ENCODE measurements at regions not wholly inside any gene's neighbourhood (a gene's known extent, or its start where the extent isn't known, plus 50 kb on each side); places are given as distances from the start of the nearest gene placed in this dataset.

DNA sequence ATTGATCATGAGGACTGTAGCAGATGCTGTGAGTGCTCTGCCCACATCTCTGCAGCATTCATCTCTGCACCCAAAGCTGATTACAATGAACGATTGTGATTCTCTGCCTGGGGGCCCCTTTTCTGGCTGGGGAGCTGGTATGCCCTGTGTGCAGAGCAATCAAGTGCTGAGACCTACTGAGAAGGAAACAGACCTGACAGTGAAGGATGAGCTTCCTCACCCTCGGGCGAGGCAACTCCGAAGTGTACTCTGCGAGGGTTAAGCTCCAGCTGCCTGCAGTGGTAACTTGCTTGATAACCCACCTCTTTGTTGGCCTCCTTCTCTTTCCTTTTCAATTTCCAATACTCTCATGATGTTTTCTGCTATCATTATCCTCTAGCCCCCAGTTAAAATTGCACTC is 56.0 kb upstream of the ADRA1D start:
- Histone ChIP-seq H3K9me3 (no peaks in the 10 kb centered on the region), H3K4me2 (no peak overlapping the region), H3K79me2 (ENCODE audit: insufficient read depth) (no peaks in the 10 kb centered on the region), H3K4me3 (ENCODE audit: low read depth in 2 of 2, low read length in 1 of 2) (no peak overlapping the region), H3K4me1 (ENCODE audit: control insufficient read depth in 1 of 2, insufficient read depth in 2 of 2, low read depth in 1 of 2, low read length in 1 of 2) (peaks cover 0 to 1% of the 10 kb centered on the region in 2 experiments; a peak in 1 of 4 replicates), H3K9ac (no peak overlapping the region), H3K27ac (ENCODE audit: low read depth in 2 of 2, low read length in 1 of 2) (no peak overlapping the region), H3K27me3 (ENCODE audit: insufficient read depth) (no peaks in the 10 kb centered on the region), H3K36me3 (replicated peaks in 1 of 2; ENCODE audit: control insufficient read depth in 1 of 2, insufficient read depth in 2 of 2, low read length in 1 of 2) (no peaks in the 10 kb centered on the region), H3F3A (replicated peaks; ENCODE audit: insufficient read depth) (peaks cover 5% of the 10 kb centered on the region), H4K20me1 (ENCODE audit: insufficient read depth) (no peaks in the 10 kb centered on the region), H2AFZ (ENCODE audit: low read depth) (no peak overlapping the region), H3K9me2 (no peaks in the 10 kb centered on the region)
- 16% methylated on average over 3 of the region's 5 CpGs for WGBS (ENCODE audit: low lambda C conversion rate)
- CTCF ChIA-PET = no interaction called here
- no peak for DNase-seq
- TF ChIP-seq RXRA (IDR thresholded peaks at IDR 0.05; ENCODE audit: borderline replicate concordance, low read depth) = no peak
- TF ChIP-seq, protein P1, sequence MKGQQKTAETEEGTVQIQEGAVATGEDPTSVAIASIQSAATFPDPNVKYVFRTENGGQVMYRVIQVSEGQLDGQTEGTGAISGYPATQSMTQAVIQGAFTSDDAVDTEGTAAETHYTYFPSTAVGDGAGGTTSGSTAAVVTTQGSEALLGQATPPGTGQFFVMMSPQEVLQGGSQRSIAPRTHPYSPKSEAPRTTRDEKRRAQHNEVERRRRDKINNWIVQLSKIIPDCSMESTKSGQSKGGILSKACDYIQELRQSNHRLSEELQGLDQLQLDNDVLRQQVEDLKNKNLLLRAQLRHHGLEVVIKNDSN (IDR thresholded peaks at IDR 0.05; ENCODE audit: borderline replicate concordance, low read depth) = no peak
- TF ChIP-seq, protein P2, sequence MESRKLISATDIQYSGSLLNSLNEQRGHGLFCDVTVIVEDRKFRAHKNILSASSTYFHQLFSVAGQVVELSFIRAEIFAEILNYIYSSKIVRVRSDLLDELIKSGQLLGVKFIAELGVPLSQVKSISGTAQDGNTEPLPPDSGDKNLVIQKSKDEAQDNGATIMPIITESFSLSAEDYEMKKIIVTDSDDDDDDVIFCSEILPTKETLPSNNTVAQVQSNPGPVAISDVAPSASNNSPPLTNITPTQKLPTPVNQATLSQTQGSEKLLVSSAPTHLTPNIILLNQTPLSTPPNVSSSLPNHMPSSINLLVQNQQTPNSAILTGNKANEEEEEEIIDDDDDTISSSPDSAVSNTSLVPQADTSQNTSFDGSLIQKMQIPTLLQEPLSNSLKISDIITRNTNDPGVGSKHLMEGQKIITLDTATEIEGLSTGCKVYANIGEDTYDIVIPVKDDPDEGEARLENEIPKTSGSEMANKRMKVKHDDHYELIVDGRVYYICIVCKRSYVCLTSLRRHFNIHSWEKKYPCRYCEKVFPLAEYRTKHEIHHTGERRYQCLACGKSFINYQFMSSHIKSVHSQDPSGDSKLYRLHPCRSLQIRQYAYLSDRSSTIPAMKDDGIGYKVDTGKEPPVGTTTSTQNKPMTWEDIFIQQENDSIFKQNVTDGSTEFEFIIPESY (IDR thresholded peaks at IDR 0.05; ENCODE audit: borderline replicate concordance, low read depth) = no peak
- TF ChIP-seq RCOR1 (IDR thresholded peaks at IDR 0.05; ENCODE audit: low read length) = no peak
- TF ChIP-seq EZH2phosphoT487 (IDR thresholded peaks at IDR 0.05; ENCODE audit: borderline replicate concordance, low read depth) = no peak
- TF ChIP-seq RFX5 (IDR thresholded peaks at IDR 0.05; ENCODE audit: low read length) = no peak
- TF ChIP-seq TAF1 (IDR thresholded peaks at IDR 0.05; ENCODE audit: borderline replicate concordance, low read depth, low read length) = no peak
- no peak for TF ChIP-seq GABPA (IDR thresholded peaks at IDR 0.05; ENCODE audit: low read depth)
- TF ChIP-seq, protein P3, sequence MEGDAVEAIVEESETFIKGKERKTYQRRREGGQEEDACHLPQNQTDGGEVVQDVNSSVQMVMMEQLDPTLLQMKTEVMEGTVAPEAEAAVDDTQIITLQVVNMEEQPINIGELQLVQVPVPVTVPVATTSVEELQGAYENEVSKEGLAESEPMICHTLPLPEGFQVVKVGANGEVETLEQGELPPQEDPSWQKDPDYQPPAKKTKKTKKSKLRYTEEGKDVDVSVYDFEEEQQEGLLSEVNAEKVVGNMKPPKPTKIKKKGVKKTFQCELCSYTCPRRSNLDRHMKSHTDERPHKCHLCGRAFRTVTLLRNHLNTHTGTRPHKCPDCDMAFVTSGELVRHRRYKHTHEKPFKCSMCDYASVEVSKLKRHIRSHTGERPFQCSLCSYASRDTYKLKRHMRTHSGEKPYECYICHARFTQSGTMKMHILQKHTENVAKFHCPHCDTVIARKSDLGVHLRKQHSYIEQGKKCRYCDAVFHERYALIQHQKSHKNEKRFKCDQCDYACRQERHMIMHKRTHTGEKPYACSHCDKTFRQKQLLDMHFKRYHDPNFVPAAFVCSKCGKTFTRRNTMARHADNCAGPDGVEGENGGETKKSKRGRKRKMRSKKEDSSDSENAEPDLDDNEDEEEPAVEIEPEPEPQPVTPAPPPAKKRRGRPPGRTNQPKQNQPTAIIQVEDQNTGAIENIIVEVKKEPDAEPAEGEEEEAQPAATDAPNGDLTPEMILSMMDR (IDR thresholded peaks at IDR 0.05) = no peak
- no peak for TF ChIP-seq GATA2 (CRISPR knock-in tag; IDR thresholded peaks at IDR 0.05)
- no peak for TF ChIP-seq ELF1 (IDR thresholded peaks at IDR 0.05)
- TF ChIP-seq MXI1 (IDR thresholded peaks at IDR 0.05; ENCODE audit: low read depth, low read length) = no peak
- TF ChIP-seq, protein P4, sequence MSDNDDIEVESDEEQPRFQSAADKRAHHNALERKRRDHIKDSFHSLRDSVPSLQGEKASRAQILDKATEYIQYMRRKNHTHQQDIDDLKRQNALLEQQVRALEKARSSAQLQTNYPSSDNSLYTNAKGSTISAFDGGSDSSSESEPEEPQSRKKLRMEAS (IDR thresholded peaks at IDR 0.05; ENCODE audit: low read depth) = no peak
- TF ChIP-seq POLR2AphosphoS5 (IDR thresholded peaks at IDR 0.05; ENCODE audit: low read depth, low read length) = no peak
- TF ChIP-seq FOXM1 (IDR thresholded peaks at IDR 0.05; ENCODE audit: low read depth) = no peak
- TF ChIP-seq FOXJ3 (CRISPR knock-in tag; IDR thresholded peaks at IDR 0.05) = no peak
- no peak for TF ChIP-seq JUND (IDR thresholded peaks at IDR 0.05)
- no peak for TF ChIP-seq TCF12 (IDR thresholded peaks at IDR 0.05)
- POLR2A ChIA-PET = no interaction called here

Data from SK-N-SH (cell line).